Memory B cell (primary cell): ENCODE measurements at regions not wholly inside any gene's neighbourhood (a gene's known extent, or its start where the extent isn't known, plus 50 kb on each side); places are given as distances from the start of the nearest gene placed in this dataset.

Source experiments
- ATAC-seq: fragments of 150-1000 bp; cut with Tn5 transposase; 2 replicates; pipeline ENCODE4 v1.10.0; 2021; ENCODE audit warnings: low read depth, mild to moderate bottlenecking, moderate library complexity
- DNase-seq, 2 donors: peaks; one replicate each; pipeline ENCODE4 v3.0.0; 2022; ENCODE audit warnings: low spot score in 2 of 2
- H3K27ac Mint-ChIP-seq: one replicate; pipeline ENCODE4 v1.8.0; 2022; ENCODE audit warnings: mild to moderate bottlenecking, moderate library complexity, mixed read lengths
- H3K27me3 Mint-ChIP-seq: one replicate; pipeline ENCODE4 v1.8.0; 2022; ENCODE audit warnings: mixed read lengths
- H3K36me3 Mint-ChIP-seq: one replicate; pipeline ENCODE4 v1.8.0; 2022; ENCODE audit warnings: mild to moderate bottlenecking, mixed read lengths
- H3K4me1 Mint-ChIP-seq: one replicate; pipeline ENCODE4 v1.8.0; 2022; ENCODE audit warnings: mixed read lengths
- H3K4me3 Mint-ChIP-seq: one replicate; pipeline ENCODE4 v1.8.0; 2022; ENCODE audit warnings: mild to moderate bottlenecking, moderate library complexity, mixed read lengths
- H3K9me3 Mint-ChIP-seq: one replicate; pipeline ENCODE4 v1.8.0; 2022; ENCODE audit warnings: mixed read lengths

- Mint-ChIP-seq H3K9me3 (no peaks in the 10 kb centered on the region), H3K36me3 (no peaks in the 10 kb centered on the region), H3K27me3 (no peaks in the 10 kb centered on the region), H3K27ac (no peak overlapping the region), H3K4me1 (no peaks in the 10 kb centered on the region), H3K4me3 (no peak overlapping the region)
- ATAC-seq (no peak), DNase-seq (no peak)
These were observed 341.8 kb downstream of the NFIB start for GRCh38 chr9:13971966-13972655.

GRCh38 chr9:13971415-13971814 lies 342.5 kb downstream of the NFIB start:
- no peak overlapping the region for H3K27ac Mint-ChIP-seq
- H3K4me3 Mint-ChIP-seq: no peak overlapping the region
- no peaks in the 10 kb centered on the region for H3K27me3 Mint-ChIP-seq
- DNase-seq: no peak
- H3K9me3 Mint-ChIP-seq: no peaks in the 10 kb centered on the region
- no peak for ATAC-seq
- no peaks in the 10 kb centered on the region for H3K4me1 Mint-ChIP-seq
- no peaks in the 10 kb centered on the region for H3K36me3 Mint-ChIP-seq

GRCh38 chr9:13970426-13970825 lies 343.5 kb downstream of the NFIB start:
- DNase-seq (no peak), ATAC-seq (no peak)
- Mint-ChIP-seq H3K36me3 (no peaks in the 10 kb centered on the region), H3K27me3 (no peaks in the 10 kb centered on the region), H3K4me3 (no peak overlapping the region), H3K4me1 (no peaks in the 10 kb centered on the region), H3K9me3 (no peaks in the 10 kb centered on the region), H3K27ac (no peak overlapping the region)

- Mint-ChIP-seq H3K4me1 (no peaks in the 10 kb centered on the region), H3K27me3 (no peaks in the 10 kb centered on the region), H3K36me3 (no peaks in the 10 kb centered on the region), H3K9me3 (no peaks in the 10 kb centered on the region), H3K27ac (no peak overlapping the region), H3K4me3 (no peak overlapping the region)
- ATAC-seq (no peak), DNase-seq (no peak)
These were observed 343.9 kb downstream of the NFIB start for GRCh38 chr9:13970018-13970417.

GRCh38 chr9:13967438-13967837 lies 346.5 kb downstream of the NFIB start:
- ATAC-seq (no peak), DNase-seq (no peak)
- H3K36me3 Mint-ChIP-seq: no peaks in the 10 kb centered on the region
- H3K4me3 Mint-ChIP-seq: no peak overlapping the region
- no peaks in the 10 kb centered on the region for H3K4me1 Mint-ChIP-seq
- H3K27me3 Mint-ChIP-seq: no peaks in the 10 kb centered on the region
- peaks cover 2% of the 10 kb centered on the region for H3K9me3 Mint-ChIP-seq
- H3K27ac Mint-ChIP-seq: no peak overlapping the region

- no peak for DNase-seq
- no peaks in the 10 kb centered on the region for H3K4me1 Mint-ChIP-seq
- H3K36me3 Mint-ChIP-seq: no peaks in the 10 kb centered on the region
These were observed 346.9 kb downstream of the NFIB start for GRCh38 chr9:13967011-13967410.

GRCh38 chr9:13963005-13963653 lies 350.8 kb downstream of the NFIB start:
- Mint-ChIP-seq H3K9me3 (peaks cover 2% of the 10 kb centered on the region), H3K27me3 (no peaks in the 10 kb centered on the region), H3K4me1 (no peaks in the 10 kb centered on the region), H3K4me3 (no peak overlapping the region), H3K36me3 (no peaks in the 10 kb centered on the region), H3K27ac (no peak overlapping the region)
- DNase-seq (no peak), ATAC-seq (no peak)

More at GRCh38 chr9:13967011-13967410, 346.9 kb downstream of the NFIB start:
- H3K27me3 Mint-ChIP-seq: no peaks in the 10 kb centered on the region
- H3K4me3 Mint-ChIP-seq: no peak overlapping the region
- peaks cover 2% of the 10 kb centered on the region for H3K9me3 Mint-ChIP-seq
- H3K27ac Mint-ChIP-seq: no peak overlapping the region
- no peak for ATAC-seq

GRCh38 chr9:13962006-13962405 lies 351.9 kb downstream of the NFIB start:
- Mint-ChIP-seq H3K9me3 (peaks cover 2% of the 10 kb centered on the region), H3K4me3 (no peak overlapping the region), H3K27ac (no peak overlapping the region), H3K27me3 (no peaks in the 10 kb centered on the region), H3K4me1 (no peaks in the 10 kb centered on the region), H3K36me3 (no peaks in the 10 kb centered on the region)
- ATAC-seq (no peak), DNase-seq (no peak)

GRCh38 chr9:13960011-13960765 lies 353.8 kb downstream of the NFIB start:
- no peak for DNase-seq
- no peak for ATAC-seq
- Mint-ChIP-seq H3K27ac (no peak overlapping the region), H3K4me3 (no peak overlapping the region), H3K36me3 (no peaks in the 10 kb centered on the region), H3K27me3 (no peaks in the 10 kb centered on the region), H3K9me3 (peaks cover 2% of the 10 kb centered on the region), H3K4me1 (no peaks in the 10 kb centered on the region)

- ATAC-seq: no peak
- no peaks in the 10 kb centered on the region for H3K4me1 Mint-ChIP-seq
- H3K4me3 Mint-ChIP-seq: no peak overlapping the region
- no peak overlapping the region for H3K27ac Mint-ChIP-seq
- H3K27me3 Mint-ChIP-seq: no peaks in the 10 kb centered on the region
- DNase-seq: no peak
- no peaks in the 10 kb centered on the region for H3K9me3 Mint-ChIP-seq
- H3K36me3 Mint-ChIP-seq: no peaks in the 10 kb centered on the region
These were observed 355.3 kb downstream of the NFIB start for GRCh38 chr9:13958672-13959071.

- DNase-seq (no peak), ATAC-seq (no peak)
- Mint-ChIP-seq H3K27me3 (no peaks in the 10 kb centered on the region), H3K27ac (no peak overlapping the region), H3K4me3 (no peak overlapping the region), H3K36me3 (no peaks in the 10 kb centered on the region), H3K9me3 (no peaks in the 10 kb centered on the region), H3K4me1 (no peaks in the 10 kb centered on the region)
These were observed 356.9 kb downstream of the NFIB start for GRCh38 chr9:13957089-13957488.

- no peak overlapping the region for H3K4me3 Mint-ChIP-seq
- ATAC-seq (no peak), DNase-seq (no peak)
- H3K9me3 Mint-ChIP-seq: no peaks in the 10 kb centered on the region
- H3K27me3 Mint-ChIP-seq: no peaks in the 10 kb centered on the region
- no peak overlapping the region for H3K27ac Mint-ChIP-seq
- H3K36me3 Mint-ChIP-seq: no peaks in the 10 kb centered on the region
- H3K4me1 Mint-ChIP-seq: no peaks in the 10 kb centered on the region
These were observed 357.8 kb downstream of the NFIB start for GRCh38 chr9:13956107-13956506.

- DNase-seq: no peak
These were observed 361.0 kb downstream of the NFIB start for GRCh38 chr9:13952906-13953305.

GRCh38 chr9:13948037-13948436 lies 365.9 kb downstream of the NFIB start:
- no peaks in the 10 kb centered on the region for H3K27me3 Mint-ChIP-seq
- no peaks in the 10 kb centered on the region for H3K36me3 Mint-ChIP-seq
- H3K4me1 Mint-ChIP-seq: no peaks in the 10 kb centered on the region
- no peak overlapping the region for H3K27ac Mint-ChIP-seq
- DNase-seq: no peak
- no peak overlapping the region for H3K4me3 Mint-ChIP-seq
- H3K9me3 Mint-ChIP-seq: no peaks in the 10 kb centered on the region
- ATAC-seq: no peak

More at GRCh38 chr9:13952906-13953305, 361.0 kb downstream of the NFIB start:
- ATAC-seq: no peak
- no peaks in the 10 kb centered on the region for H3K36me3 Mint-ChIP-seq
- no peaks in the 10 kb centered on the region for H3K4me1 Mint-ChIP-seq
- H3K4me3 Mint-ChIP-seq: no peak overlapping the region
- H3K9me3 Mint-ChIP-seq: no peaks in the 10 kb centered on the region
- H3K27me3 Mint-ChIP-seq: no peaks in the 10 kb centered on the region
- no peak overlapping the region for H3K27ac Mint-ChIP-seq
